ENCODE measurements at regions not wholly inside any gene's neighbourhood (a gene's known extent, or its start where the extent isn't known, plus 50 kb on each side); places are given as distances from the start of the nearest gene placed in this dataset.

GRCh38 chr15:96126859-96127258 is 203.6 kb upstream of the NR2F2 start:
- in situ Hi-C loops (cut with MboI; ENCODE audit: low sequenced_read_pairs, unreplicated experiment), result no loop called here
- no peak for DNase-seq (ENCODE audit: low spot score)
- no peak for TF ChIP-seq CTCF (IDR thresholded peaks at IDR 0.05; ENCODE audit: borderline replicate concordance, control extremely low read depth, extremely low read depth, insufficient read depth, missing control alignments)

- DNase-seq (ENCODE audit: low spot score), result no peak
- in situ Hi-C loops (cut with MboI; ENCODE audit: low sequenced_read_pairs, unreplicated experiment), result no loop called here
- TF ChIP-seq CTCF (IDR thresholded peaks at IDR 0.05; ENCODE audit: borderline replicate concordance, control extremely low read depth, extremely low read depth, insufficient read depth, missing control alignments), result no peak
Observed at GRCh38 chr15:96130734-96131133, 199.8 kb upstream of the NR2F2 start.

GRCh38 chr15:96132126-96132525 is 198.4 kb upstream of the NR2F2 start:
- no peak for TF ChIP-seq CTCF (IDR thresholded peaks at IDR 0.05; ENCODE audit: borderline replicate concordance, control extremely low read depth, extremely low read depth, insufficient read depth, missing control alignments)
- in situ Hi-C loops (cut with MboI; ENCODE audit: low sequenced_read_pairs, unreplicated experiment), result no loop called here
- DNase-seq (ENCODE audit: low spot score), result no peak

- no peak for TF ChIP-seq CTCF (IDR thresholded peaks at IDR 0.05; ENCODE audit: borderline replicate concordance, control extremely low read depth, extremely low read depth, insufficient read depth, missing control alignments)
- in situ Hi-C loops (cut with MboI; ENCODE audit: low sequenced_read_pairs, unreplicated experiment), result no loop called here
- no peak for DNase-seq (ENCODE audit: low spot score)
Observed at GRCh38 chr15:96135166-96136093, 195.1 kb upstream of the NR2F2 start.

GRCh38 chr15:96138985-96139384 is 191.5 kb upstream of the NR2F2 start:
- in situ Hi-C loops (cut with MboI; ENCODE audit: low sequenced_read_pairs, unreplicated experiment), result no loop called here
- no peak for TF ChIP-seq CTCF (IDR thresholded peaks at IDR 0.05; ENCODE audit: borderline replicate concordance, control extremely low read depth, extremely low read depth, insufficient read depth, missing control alignments)
- no peak for DNase-seq (ENCODE audit: low spot score)

- TF ChIP-seq CTCF (IDR thresholded peaks at IDR 0.05; ENCODE audit: borderline replicate concordance, control extremely low read depth, extremely low read depth, insufficient read depth, missing control alignments), result no peak
- DNase-seq (ENCODE audit: low spot score), result no peak
- in situ Hi-C loops (cut with MboI; ENCODE audit: low sequenced_read_pairs, unreplicated experiment), result no loop called here
Observed at GRCh38 chr15:96142498-96142897, 188.0 kb upstream of the NR2F2 start.
